Fibroblast of lung (primary cell): ENCODE measurements at regions not wholly inside any gene's neighbourhood (a gene's known extent, or its start where the extent isn't known, plus 50 kb on each side); places are given as distances from the start of the nearest gene placed in this dataset.

ENCODE experiments used
- DNase-seq, 2 donors: peaks; one replicate each; pipeline versions ENCODE4 v3.0.0 to v3.0.0-alpha.2; 2010; ENCODE audit warnings: low read depth in 2 of 2
- H2AFZ ChIP-seq: 2 replicates; pipeline ENCODE4 v1.5.1; 2012; ENCODE audit warnings: low read length, control low read depth, inconsistent platforms
- H3K27ac ChIP-seq: 2 replicates; pipeline ENCODE4 v1.5.1; 2011; ENCODE audit warnings: low read length, control low read depth; ENCODE audit not compliant: insufficient read depth
- H3K27me3 ChIP-seq: 2 replicates; pipeline ENCODE4 v1.5.1; 2011; ENCODE audit warnings: mild to moderate bottlenecking, low read length; ENCODE audit not compliant: control insufficient read depth, insufficient read depth
- H3K36me3 ChIP-seq: 2 replicates; pipeline ENCODE4 v1.5.1; 2011; ENCODE audit warnings: low read length; ENCODE audit not compliant: control insufficient read depth, insufficient read depth
- H3K4me1 ChIP-seq: 2 replicates; pipeline ENCODE4 v1.5.1; 2011; ENCODE audit warnings: low read length; ENCODE audit not compliant: control insufficient read depth, insufficient read depth; ENCODE audit errors: extremely low read depth
- H3K4me2 ChIP-seq: 2 replicates; pipeline ENCODE4 v1.5.1; 2011; ENCODE audit warnings: low read length, control low read depth; ENCODE audit not compliant: insufficient read depth; ENCODE audit errors: extremely low read depth
- H3K4me3 ChIP-seq, 4 experiments: fragments of 200-600 bp in 1 of 4; sonication (generic) in 1 of 4; replicated peaks in 1 of 4; 2 replicates each; pipeline ENCODE4 v1.5.1; 2011 to 2016; ENCODE audit warnings: low read length in 4 of 4, low read depth in 3 of 4, mild to moderate bottlenecking in 3 of 4, control low read depth in 2 of 4, inconsistent platforms in 1 of 4, mixed read lengths in 1 of 4; ENCODE audit not compliant: insufficient read depth in 1 of 4; ENCODE audit errors: control extremely low read depth in 1 of 4
- H3K79me2 ChIP-seq: 2 replicates; pipeline ENCODE4 v1.5.1; 2012; ENCODE audit warnings: mild to moderate bottlenecking, low read length, inconsistent platforms; ENCODE audit not compliant: control insufficient read depth, insufficient read depth
- H3K9ac ChIP-seq: 2 replicates; pipeline ENCODE4 v1.5.1; 2011; ENCODE audit warnings: mild to moderate bottlenecking, low read length, control low read depth; ENCODE audit not compliant: insufficient read depth
- H3K9me3 ChIP-seq: 2 replicates; pipeline ENCODE4 v1.5.1; 2012; ENCODE audit warnings: low read depth, low read length; ENCODE audit not compliant: control insufficient read depth, insufficient read depth
- H4K20me1 ChIP-seq: 2 replicates; pipeline ENCODE4 v1.5.1; 2011; ENCODE audit warnings: low read length; ENCODE audit not compliant: control insufficient read depth, insufficient read depth; ENCODE audit errors: extremely low read depth
- CTCF ChIP-seq, 2 donors: IDR thresholded peaks in 1 of 2; conservative IDR thresholded peaks in 1 of 2; 1 replicate in 1 of 2; 2 replicates in 1 of 2; pipeline ENCODE4 v1.5.1; 2011 to 2012; ENCODE audit warnings: low read length in 2 of 2, control low read depth in 1 of 2, inconsistent platforms in 1 of 2, low read depth in 1 of 2, mild to moderate bottlenecking in 1 of 2
- EZH2 ChIP-seq: IDR thresholded peaks from 2 replicates; pipeline ENCODE4 v1.5.1; 2012; ENCODE audit warnings: low read length, control low read depth, mild to moderate bottlenecking; ENCODE audit errors: missing control alignments

GRCh38 chr5:103783669-103784068 is 221.1 kb upstream of the NUDT12 start:
- no peak overlapping the region for H3K9ac ChIP-seq
- no peak overlapping the region for H3K4me3 ChIP-seq
- no peak overlapping the region for H2AFZ ChIP-seq
- no peak for TF ChIP-seq EZH2
- no peak for TF ChIP-seq CTCF (conservative IDR thresholded peaks at IDR 0.05 in 1 of 2, IDR thresholded peaks at IDR 0.05 in 1 of 2; ENCODE audit: low read depth in 1 of 2, low read length in 2 of 2)
- H3K9me3 ChIP-seq = no peaks in the 10 kb centered on the region
- H3K4me2 ChIP-seq = no peak overlapping the region
- no peaks in the 10 kb centered on the region for H3K27me3 ChIP-seq
- H3K27ac ChIP-seq = no peak overlapping the region
- no peaks in the 10 kb centered on the region for H4K20me1 ChIP-seq
- no peaks in the 10 kb centered on the region for H3K4me1 ChIP-seq
- no peak for DNase-seq
- no peaks in the 10 kb centered on the region for H3K79me2 ChIP-seq
- H3K36me3 ChIP-seq = no peaks in the 10 kb centered on the region

- H4K20me1 ChIP-seq = no peaks in the 10 kb centered on the region
- H3K27ac ChIP-seq = no peak overlapping the region
- H3K79me2 ChIP-seq = no peaks in the 10 kb centered on the region
- H3K9me3 ChIP-seq = no peaks in the 10 kb centered on the region
- no peaks in the 10 kb centered on the region for H3K36me3 ChIP-seq
- DNase-seq = peak in 1 of 2 donors; percentile 52
- no peaks in the 10 kb centered on the region for H3K27me3 ChIP-seq
- no peak overlapping the region for H3K4me3 ChIP-seq
- no peak overlapping the region for H3K4me2 ChIP-seq
- TF ChIP-seq CTCF (conservative IDR thresholded peaks at IDR 0.05 in 1 of 2, IDR thresholded peaks at IDR 0.05 in 1 of 2; ENCODE audit: low read depth in 1 of 2, low read length in 2 of 2) (no peak), EZH2 (no peak)
- H2AFZ ChIP-seq = no peak overlapping the region
- H3K9ac ChIP-seq = no peak overlapping the region
- no peaks in the 10 kb centered on the region for H3K4me1 ChIP-seq
These were observed 218.2 kb upstream of the NUDT12 start for GRCh38 chr5:103780794-103781193.

GRCh38 chr5:103774721-103775120 is 212.1 kb upstream of the NUDT12 start:
- Histone ChIP-seq H2AFZ (no peak overlapping the region), H3K4me3 (no peak overlapping the region)

More at GRCh38 chr5:103774721-103775120, 212.1 kb upstream of the NUDT12 start:
- TF ChIP-seq CTCF (conservative IDR thresholded peaks at IDR 0.05 in 1 of 2, IDR thresholded peaks at IDR 0.05 in 1 of 2; ENCODE audit: low read depth in 1 of 2, low read length in 2 of 2) = no peak
- no peak for TF ChIP-seq EZH2
- Histone ChIP-seq H3K36me3 (no peaks in the 10 kb centered on the region), H3K27me3 (no peaks in the 10 kb centered on the region), H3K4me2 (no peak overlapping the region), H3K27ac (no peak overlapping the region), H4K20me1 (no peaks in the 10 kb centered on the region), H3K4me1 (no peaks in the 10 kb centered on the region), H3K9me3 (no peaks in the 10 kb centered on the region), H3K9ac (no peak overlapping the region), H3K79me2 (no peaks in the 10 kb centered on the region)
- peak in 1 of 2 donors; percentile 72 for DNase-seq
